GM23338 (cell line): ENCODE measurements at regions not wholly inside any gene's neighbourhood (a gene's known extent, or its start where the extent isn't known, plus 50 kb on each side); places are given as distances from the start of the nearest gene placed in this dataset.

ENCODE experiments used
- ATAC-seq: fragments of 200-7000 bp; cut with Tn5 transposase; 3 replicates; pipeline ENCODE4 v1.9.1; 2020
- DNase-seq: peaks from one replicate; pipeline ENCODE4 v3.0.0-alpha.2; 2015; ENCODE audit warnings: low spot score
- H2AFZ ChIP-seq: fragments of 200-600 bp; sonication (generic); 2 replicates; pipeline ENCODE4 v1.8.0; 2016; ENCODE audit warnings: antibody characterized with exemption, mild to moderate bottlenecking, moderate library complexity
- H3F3A ChIP-seq: fragments of 200-600 bp; sonication (generic); replicated peaks from 2 replicates; pipeline ENCODE4 v1.8.0; 2017; ENCODE audit warnings: antibody characterized with exemption, mixed run types, low read depth
- H3K27ac ChIP-seq: fragments of 200-600 bp; sonication (generic); 2 replicates; pipeline ENCODE4 v1.6.1; 2016; ENCODE audit warnings: low read depth
- H3K27me3 ChIP-seq: fragments of 200-600 bp; sonication (generic); 2 replicates; pipeline ENCODE4 v1.8.0; 2016; ENCODE audit warnings: mild to moderate bottlenecking, mixed run types, moderate library complexity; ENCODE audit not compliant: insufficient read depth
- H3K36me3 ChIP-seq: fragments of 200-600 bp; sonication (generic); 2 replicates; pipeline ENCODE4 v1.8.0; 2016; ENCODE audit warnings: mild to moderate bottlenecking; ENCODE audit not compliant: insufficient read depth
- H3K4me1 ChIP-seq: fragments of 200-600 bp; sonication (generic); 2 replicates; pipeline ENCODE4 v1.8.0; 2016; ENCODE audit warnings: mild to moderate bottlenecking, moderate library complexity; ENCODE audit not compliant: insufficient read depth
- H3K4me2 ChIP-seq: fragments of 200-600 bp; sonication (generic); 2 replicates; pipeline ENCODE4 v1.7.1; 2017; ENCODE audit warnings: mixed run types
- H3K4me3 ChIP-seq: fragments of 200-600 bp; sonication (generic); 2 replicates; pipeline ENCODE4 v1.6.1; 2016; ENCODE audit warnings: mixed run types
- H3K79me2 ChIP-seq: fragments of 200-600 bp; sonication (generic); replicated peaks from 2 replicates; pipeline ENCODE4 v1.8.0; 2017; ENCODE audit warnings: mild to moderate bottlenecking; ENCODE audit not compliant: insufficient read depth
- H3K9me2 ChIP-seq: fragments of 200-600 bp; sonication (generic); 2 replicates; pipeline ENCODE4 v1.8.0; 2017; ENCODE audit not compliant: insufficient read depth
- H4K20me1 ChIP-seq: fragments of 200-600 bp; sonication (generic); replicated peaks from 2 replicates; pipeline ENCODE4 v1.8.0; 2017; ENCODE audit warnings: mild to moderate bottlenecking; ENCODE audit not compliant: insufficient read depth
- H3K27ac Mint-ChIP-seq: 2 replicates; pipeline ENCODE4 v1.8.0; 2020; ENCODE audit warnings: inconsistent platforms, mild to moderate bottlenecking, moderate library complexity, mixed read lengths
- H3K27me3 Mint-ChIP-seq: 3 replicates; pipeline ENCODE4 v1.8.0; 2022; ENCODE audit warnings: low read depth, mild to moderate bottlenecking, moderate library complexity, mixed read lengths, inconsistent platforms; ENCODE audit not compliant: insufficient read depth, poor library complexity
- H3K36me3 Mint-ChIP-seq: 3 replicates; pipeline ENCODE4 v1.8.0; 2021; ENCODE audit warnings: low read depth, mild to moderate bottlenecking, inconsistent platforms, moderate library complexity, mixed read lengths
- H3K4me1 Mint-ChIP-seq: 3 replicates; pipeline ENCODE4 v1.8.0; 2020; ENCODE audit warnings: mild to moderate bottlenecking, inconsistent platforms, mixed read lengths
- H3K4me3 Mint-ChIP-seq: 3 replicates; pipeline ENCODE4 v1.8.0; 2021; ENCODE audit warnings: moderate library complexity, mild to moderate bottlenecking, inconsistent platforms, mixed read lengths
- H3K9me3 Mint-ChIP-seq: 3 replicates; pipeline ENCODE4 v1.8.0; 2020; ENCODE audit warnings: moderate library complexity, mild to moderate bottlenecking, inconsistent platforms, mixed read lengths
- CREB1 ChIP-seq: fragments of 250-450 bp; sonication (Bioruptor Pico); IDR thresholded peaks from 2 replicates; pipeline ENCODE4 v1.5.0; 2020; ENCODE audit warnings: low read depth, mild to moderate bottlenecking, moderate library complexity
- CTCF ChIP-seq, 2 experiments: fragments of 200-600 bp in 1 of 2; sonication (generic) in 1 of 2; conservative IDR thresholded peaks; 2 replicates each; pipeline versions ENCODE4 v1.5.1 to v1.6.1; 2016 to 2017; ENCODE audit warnings: antibody characterized with exemption in 2 of 2, low read depth in 2 of 2, mild to moderate bottlenecking in 2 of 2, moderate library complexity in 1 of 2
- ETS1 ChIP-seq: IDR thresholded peaks from 2 replicates; pipeline ENCODE4 v1.6.1; 2016; ENCODE audit warnings: antibody characterized with exemption
- EZH2phosphoT487 ChIP-seq: fragments of 200-600 bp; sonication (generic); IDR thresholded peaks from one replicate; pipeline ENCODE4 v1.8.1; 2018; ENCODE audit warnings: antibody characterized with exemption; ENCODE audit not compliant: unreplicated experiment
- JUNB ChIP-seq: IDR thresholded peaks from one replicate; pipeline ENCODE4 v1.6.1; 2016; ENCODE audit warnings: antibody characterized with exemption; ENCODE audit not compliant: unreplicated experiment
- NANOG ChIP-seq: IDR thresholded peaks from 2 replicates; pipeline ENCODE4 v1.6.1; 2016; ENCODE audit warnings: antibody characterized with exemption, borderline replicate concordance
- POLR2AphosphoS5 ChIP-seq: IDR thresholded peaks from 2 replicates; pipeline ENCODE4 v1.6.1; 2016; ENCODE audit warnings: antibody characterized with exemption, low read depth
- ZNF114 ChIP-seq: fragments of 250-450 bp; sonication (Bioruptor Pico); IDR thresholded peaks from 2 replicates; pipeline ENCODE4 v1.5.0; 2020; ENCODE audit warnings: mild to moderate bottlenecking, moderate library complexity
- ZNF462 ChIP-seq: fragments of 250-450 bp; sonication (Bioruptor Pico); IDR thresholded peaks from 2 replicates; pipeline ENCODE4 v1.5.0; 2020; ENCODE audit warnings: mild to moderate bottlenecking, moderate library complexity

GRCh38 chr19:31667106-31667505, 317.9 kb upstream of the TSHZ3 start:
- 0 out of 3 replicates have a peak, but pooled peaks cover 6% of the 10 kb centered on the region for H3K4me1 Mint-ChIP-seq
- H3F3A ChIP-seq, result no peaks in the 10 kb centered on the region
- no peaks in the 10 kb centered on the region for H3K9me3 Mint-ChIP-seq
- no peaks in the 10 kb centered on the region for H3K27me3 ChIP-seq
- ATAC-seq, result no peak
- H3K27ac Mint-ChIP-seq, result no peak overlapping the region
- H3K36me3 ChIP-seq, result no peaks in the 10 kb centered on the region
- no peaks in the 10 kb centered on the region for H3K9me2 ChIP-seq
- H2AFZ ChIP-seq, result no peak overlapping the region
- no peaks in the 10 kb centered on the region for H3K36me3 Mint-ChIP-seq
- no peak for DNase-seq
- peaks cover 2% of the 10 kb centered on the region for H3K27me3 Mint-ChIP-seq
- no peak overlapping the region for H3K4me2 ChIP-seq
- H3K4me3 Mint-ChIP-seq, result no peak overlapping the region
- H4K20me1 ChIP-seq, result no peaks in the 10 kb centered on the region
- no peaks in the 10 kb centered on the region for H3K4me1 ChIP-seq
- no peak overlapping the region for H3K27ac ChIP-seq
- no peak overlapping the region for H3K4me3 ChIP-seq
- H3K79me2 ChIP-seq, result no peaks in the 10 kb centered on the region
- TF ChIP-seq POLR2AphosphoS5 (no peak), ZNF114 (CRISPR knock-in tag) (no peak), NANOG (no peak), CTCF (conservative IDR thresholded peaks at IDR 0.05; ENCODE audit: low read depth in 2 of 2) (no peak), ETS1 (no peak), EZH2phosphoT487 (no peak), JUNB (no peak), CREB1 (CRISPR knock-in tag) (no peak), ZNF462 (CRISPR knock-in tag) (no peak)
